GM23338 (cell line): ENCODE measurements at regions not wholly inside any gene's neighbourhood (a gene's known extent, or its start where the extent isn't known, plus 50 kb on each side); places are given as distances from the start of the nearest gene placed in this dataset. TPM values are rescaled to one million over a fixed set of nuclear protein-coding genes. Genes with fewer than 3 reads are reported as not detected.

Experiments
- EZH2phosphoT487 ChIP-seq: fragments of 200-600 bp; sonication (generic); IDR thresholded peaks from one replicate; pipeline ENCODE4 v1.8.1; 2018; ENCODE audit warnings: antibody characterized with exemption; ENCODE audit not compliant: unreplicated experiment
- JUNB ChIP-seq: IDR thresholded peaks from one replicate; pipeline ENCODE4 v1.6.1; 2016; ENCODE audit warnings: antibody characterized with exemption; ENCODE audit not compliant: unreplicated experiment
- REST ChIP-seq: IDR thresholded peaks from one replicate; pipeline ENCODE4 v1.6.1; 2018; ENCODE audit warnings: antibody characterized with exemption; ENCODE audit not compliant: unreplicated experiment
- ZNF114 ChIP-seq: fragments of 250-450 bp; sonication (Bioruptor Pico); IDR thresholded peaks from 2 replicates; pipeline ENCODE4 v1.5.0; 2020; ENCODE audit warnings: mild to moderate bottlenecking, moderate library complexity
- ZNF462 ChIP-seq: fragments of 250-450 bp; sonication (Bioruptor Pico); IDR thresholded peaks from 2 replicates; pipeline ENCODE4 v1.5.0; 2020; ENCODE audit warnings: mild to moderate bottlenecking, moderate library complexity
- small RNA-seq: library from RNA; depleted of rRNA; stranded (forward); fragments of <200 nt; gene quantifications from one replicate; pipeline ENCODE3, GENCODE V24; 2014; ENCODE audit warnings: low replicate concordance
- TF ChIP-seq, protein P1 (sequence below): IDR thresholded peaks from 2 replicates; pipeline ENCODE4 v1.6.1; 2016; ENCODE audit warnings: antibody characterized with exemption
- TF ChIP-seq, protein P2 (sequence below), 2 experiments: fragments of 200-600 bp in 1 of 2; sonication (generic) in 1 of 2; conservative IDR thresholded peaks; 2 replicates each; pipeline versions ENCODE4 v1.5.1 to v1.6.1; 2016 to 2017; ENCODE audit warnings: antibody characterized with exemption in 2 of 2, low read depth in 2 of 2, mild to moderate bottlenecking in 2 of 2, moderate library complexity in 1 of 2

- no peak for TF ChIP-seq ZNF462 (CRISPR knock-in tag)
- TF ChIP-seq JUNB: no peak
- no peak for TF ChIP-seq REST
- TF ChIP-seq, protein P1, sequence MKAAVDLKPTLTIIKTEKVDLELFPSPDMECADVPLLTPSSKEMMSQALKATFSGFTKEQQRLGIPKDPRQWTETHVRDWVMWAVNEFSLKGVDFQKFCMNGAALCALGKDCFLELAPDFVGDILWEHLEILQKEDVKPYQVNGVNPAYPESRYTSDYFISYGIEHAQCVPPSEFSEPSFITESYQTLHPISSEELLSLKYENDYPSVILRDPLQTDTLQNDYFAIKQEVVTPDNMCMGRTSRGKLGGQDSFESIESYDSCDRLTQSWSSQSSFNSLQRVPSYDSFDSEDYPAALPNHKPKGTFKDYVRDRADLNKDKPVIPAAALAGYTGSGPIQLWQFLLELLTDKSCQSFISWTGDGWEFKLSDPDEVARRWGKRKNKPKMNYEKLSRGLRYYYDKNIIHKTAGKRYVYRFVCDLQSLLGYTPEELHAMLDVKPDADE: no peak
- TF ChIP-seq, protein P2, sequence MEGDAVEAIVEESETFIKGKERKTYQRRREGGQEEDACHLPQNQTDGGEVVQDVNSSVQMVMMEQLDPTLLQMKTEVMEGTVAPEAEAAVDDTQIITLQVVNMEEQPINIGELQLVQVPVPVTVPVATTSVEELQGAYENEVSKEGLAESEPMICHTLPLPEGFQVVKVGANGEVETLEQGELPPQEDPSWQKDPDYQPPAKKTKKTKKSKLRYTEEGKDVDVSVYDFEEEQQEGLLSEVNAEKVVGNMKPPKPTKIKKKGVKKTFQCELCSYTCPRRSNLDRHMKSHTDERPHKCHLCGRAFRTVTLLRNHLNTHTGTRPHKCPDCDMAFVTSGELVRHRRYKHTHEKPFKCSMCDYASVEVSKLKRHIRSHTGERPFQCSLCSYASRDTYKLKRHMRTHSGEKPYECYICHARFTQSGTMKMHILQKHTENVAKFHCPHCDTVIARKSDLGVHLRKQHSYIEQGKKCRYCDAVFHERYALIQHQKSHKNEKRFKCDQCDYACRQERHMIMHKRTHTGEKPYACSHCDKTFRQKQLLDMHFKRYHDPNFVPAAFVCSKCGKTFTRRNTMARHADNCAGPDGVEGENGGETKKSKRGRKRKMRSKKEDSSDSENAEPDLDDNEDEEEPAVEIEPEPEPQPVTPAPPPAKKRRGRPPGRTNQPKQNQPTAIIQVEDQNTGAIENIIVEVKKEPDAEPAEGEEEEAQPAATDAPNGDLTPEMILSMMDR (conservative IDR thresholded peaks at IDR 0.05; ENCODE audit: low read depth in 2 of 2): no peak
- TF ChIP-seq EZH2phosphoT487: no peak
- no peak for TF ChIP-seq ZNF114 (CRISPR knock-in tag)
These were observed 50.4 kb upstream of the NXPH2 start (continued) for GRCh38 chr2:138830547-138830946.

Small RNA genes lying in the stretch of these regions (small RNA-seq; reads per million reads assigned to genes)
- gene RF00139 (not detected), gene RN7SKP286 (not detected)
